Parathyroid adenoma (tissue), 2 donors: ENCODE measurements at regions not wholly inside any gene's neighbourhood (a gene's known extent, or its start where the extent isn't known, plus 50 kb on each side); places are given as distances from the start of the nearest gene placed in this dataset.
"Not testable (repeated sequence)": the region's sequence is repeated elsewhere in the genome, so short reads cannot be mapped to it uniquely, and the experiment has no call there.

Source experiments
- H2AFZ ChIP-seq: fragments of 300-600 bp; sonication (generic); one replicate; pipeline ENCODE4 v1.7.0; 2017; ENCODE audit warnings: antibody characterized with exemption, mild to moderate bottlenecking
- H3K27ac ChIP-seq: fragments of 300-600 bp; sonication (generic); one replicate; pipeline ENCODE4 v1.7.0; 2017
- H3K27me3 ChIP-seq: fragments of 300-600 bp; sonication (generic); one replicate; pipeline ENCODE4 v1.7.0; 2017; ENCODE audit warnings: low read length; ENCODE audit not compliant: control insufficient read depth, insufficient read depth
- H3K36me3 ChIP-seq: fragments of 300-600 bp; sonication (generic); one replicate; pipeline ENCODE4 v1.7.0; 2017; ENCODE audit warnings: low read length; ENCODE audit not compliant: control insufficient read depth, insufficient read depth
- H3K4me1 ChIP-seq: fragments of 300-600 bp; sonication (generic); one replicate; pipeline ENCODE4 v1.7.0; 2017; ENCODE audit warnings: control low read depth
- H3K4me2 ChIP-seq: fragments of 300-600 bp; sonication (generic); one replicate; pipeline ENCODE4 v1.7.0; 2017; ENCODE audit warnings: low read length
- H3K4me3 ChIP-seq: fragments of 300-600 bp; sonication (generic); one replicate; pipeline ENCODE4 v1.7.0; 2017; ENCODE audit warnings: low read depth, low read length
- H3K79me2 ChIP-seq: fragments of 300-600 bp; sonication (generic); one replicate; pipeline ENCODE4 v1.7.0; 2017; ENCODE audit warnings: control low read depth
- H3K9ac ChIP-seq: fragments of 300-600 bp; sonication (generic); one replicate; pipeline ENCODE4 v1.7.0; 2017; ENCODE audit warnings: mild to moderate bottlenecking
- H3K9me3 ChIP-seq: fragments of 300-600 bp; sonication (generic); one replicate; pipeline ENCODE4 v1.7.0; 2017; ENCODE audit warnings: low read length; ENCODE audit not compliant: control insufficient read depth
- CTCF ChIP-seq: fragments of 300-600 bp; sonication (generic); IDR thresholded peaks from one replicate; pipeline ENCODE4 v1.7.0; 2017; ENCODE audit warnings: antibody characterized with exemption, mild to moderate bottlenecking
- donor health status: primary hyperparathyroidism.

- Histone ChIP-seq H3K4me2 (no peak overlapping the region), H3K27ac (no peak overlapping the region), H3K79me2 (no peaks in the 10 kb centered on the region), H3K36me3 (peaks cover under 1% of the 10 kb centered on the region), H3K27me3 (no peaks in the 10 kb centered on the region), H3K4me1 (no peaks in the 10 kb centered on the region), H3K9me3 (no peaks in the 10 kb centered on the region), H3K9ac (no peak overlapping the region), H3K4me3 (no peak overlapping the region), H2AFZ (no peak overlapping the region)
- TF ChIP-seq CTCF: no peak
Measured at GRCh38 chr6:48535582-48536009, 424.6 kb upstream of the PTCHD4 start.

GRCh38 chr6:48530978-48531377 is 420.0 kb upstream of the PTCHD4 start:
- not testable (repeated sequence) for H3K4me2 ChIP-seq, H3K36me3 ChIP-seq, H3K9ac ChIP-seq, H3K4me1 ChIP-seq, H3K27me3 ChIP-seq, H3K27ac ChIP-seq, H3K79me2 ChIP-seq, H3K4me3 ChIP-seq, H2AFZ ChIP-seq, H3K9me3 ChIP-seq

- Histone ChIP-seq H2AFZ (no peak overlapping the region), H3K27ac (no peak overlapping the region), H3K27me3 (no peaks in the 10 kb centered on the region), H3K4me3 (no peak overlapping the region), H3K4me1 (no peaks in the 10 kb centered on the region), H3K4me2 (no peak overlapping the region), H3K9me3 (no peaks in the 10 kb centered on the region), H3K9ac (no peak overlapping the region), H3K79me2 (no peaks in the 10 kb centered on the region), H3K36me3 (peaks cover 3% of the 10 kb centered on the region)
- TF ChIP-seq CTCF: no peak
Measured at GRCh38 chr6:48525849-48526248, 414.9 kb upstream of the PTCHD4 start.

GRCh38 chr6:48520951-48521350 is 410.0 kb upstream of the PTCHD4 start:
- H3K4me1 ChIP-seq: no peaks in the 10 kb centered on the region
- no peak overlapping the region for H3K9ac ChIP-seq
- H3K27me3 ChIP-seq: no peaks in the 10 kb centered on the region
- H3K9me3 ChIP-seq: no peaks in the 10 kb centered on the region
- no peak for TF ChIP-seq CTCF
- H3K27ac ChIP-seq: no peak overlapping the region
- H3K79me2 ChIP-seq: no peaks in the 10 kb centered on the region
- H2AFZ ChIP-seq: no peak overlapping the region
- H3K36me3 ChIP-seq: no peaks in the 10 kb centered on the region
- no peak overlapping the region for H3K4me3 ChIP-seq
- H3K4me2 ChIP-seq: no peak overlapping the region

- H3K27ac ChIP-seq: no peak overlapping the region
- H3K27me3 ChIP-seq: no peaks in the 10 kb centered on the region
- H3K9ac ChIP-seq: no peak overlapping the region
- no peaks in the 10 kb centered on the region for H3K4me1 ChIP-seq
- no peaks in the 10 kb centered on the region for H3K79me2 ChIP-seq
- no peaks in the 10 kb centered on the region for H3K36me3 ChIP-seq
- no peak overlapping the region for H3K4me2 ChIP-seq
- no peaks in the 10 kb centered on the region for H3K9me3 ChIP-seq
- no peak overlapping the region for H2AFZ ChIP-seq
- TF ChIP-seq CTCF: no peak
- H3K4me3 ChIP-seq: no peak overlapping the region
Measured at GRCh38 chr6:48512390-48512789, 401.4 kb upstream of the PTCHD4 start.
